ENCODE measurements at regions not wholly inside any gene's neighbourhood (a gene's known extent, or its start where the extent isn't known, plus 50 kb on each side); places are given as distances from the start of the nearest gene placed in this dataset.
"Not testable (repeated sequence)": the region's sequence is repeated elsewhere in the genome, so short reads cannot be mapped to it uniquely, and the experiment has no call there.

GRCh38 chr6:14569394-14569793 is 451.8 kb downstream of the CD83 start:
- Histone ChIP-seq H3K27me3 (ENCODE audit: insufficient read depth, poor library complexity, severe bottlenecking) (no peaks in the 10 kb centered on the region), H3K27ac (replicated peaks) (no peak overlapping the region), H3K4me3 (replicated peaks; ENCODE audit: insufficient read depth, low read length) (no peak overlapping the region)
- DNase-seq (ENCODE audit: low read depth in 1 of 2, low spot score in 1 of 2) = peak in 1 of 2 experiments; percentile 14
- TF ChIP-seq CTCF (IDR thresholded peaks at IDR 0.05; ENCODE audit: insufficient read depth, low read length) (no peak), GABPA (IDR thresholded peaks at IDR 0.05; ENCODE audit: low read depth) (no peak), SPI1 (IDR thresholded peaks at IDR 0.05; ENCODE audit: borderline replicate concordance, low read depth) (peak; percentile 48; the same call in 1 of the 2 replicates), REST (IDR thresholded peaks at IDR 0.05; ENCODE audit: insufficient replicate concordance, low read depth) (no peak)

- H3K27ac ChIP-seq (replicated peaks); DNase-seq (ENCODE audit: low read depth in 1 of 2, low spot score in 1 of 2); H3K4me3 ChIP-seq (replicated peaks; ENCODE audit: insufficient read depth, low read length); H3K27me3 ChIP-seq (ENCODE audit: insufficient read depth, poor library complexity, severe bottlenecking): not testable (repeated sequence)
Observed at GRCh38 chr6:14569874-14570273, 452.3 kb downstream of the CD83 start.

GRCh38 chr6:14571001-14571400 is 453.4 kb downstream of the CD83 start:
- DNase-seq (ENCODE audit: low read depth in 1 of 2, low spot score in 1 of 2) = no peak
- Histone ChIP-seq H3K4me3 (replicated peaks; ENCODE audit: insufficient read depth, low read length) (no peak overlapping the region), H3K27me3 (ENCODE audit: insufficient read depth, poor library complexity, severe bottlenecking) (no peaks in the 10 kb centered on the region), H3K27ac (replicated peaks) (no peak overlapping the region)
- TF ChIP-seq GABPA (IDR thresholded peaks at IDR 0.05; ENCODE audit: low read depth) (no peak), CTCF (IDR thresholded peaks at IDR 0.05; ENCODE audit: insufficient read depth, low read length) (no peak), REST (IDR thresholded peaks at IDR 0.05; ENCODE audit: insufficient replicate concordance, low read depth) (no peak), POLR2AphosphoS5 (IDR thresholded peaks at IDR 0.05; ENCODE audit: low read depth) (no peak), SPI1 (IDR thresholded peaks at IDR 0.05; ENCODE audit: borderline replicate concordance, low read depth) (no peak)

GRCh38 chr6:14571746-14572145 is 454.2 kb downstream of the CD83 start:
- TF ChIP-seq CTCF (IDR thresholded peaks at IDR 0.05; ENCODE audit: insufficient read depth, low read length) (no peak), GABPA (IDR thresholded peaks at IDR 0.05; ENCODE audit: low read depth) (no peak), SPI1 (IDR thresholded peaks at IDR 0.05; ENCODE audit: borderline replicate concordance, low read depth) (no peak), REST (IDR thresholded peaks at IDR 0.05; ENCODE audit: insufficient replicate concordance, low read depth) (no peak), POLR2AphosphoS5 (IDR thresholded peaks at IDR 0.05; ENCODE audit: low read depth) (no peak)
- DNase-seq (ENCODE audit: low read depth in 1 of 2, low spot score in 1 of 2) = no peak
- Histone ChIP-seq H3K27ac (replicated peaks) (no peak overlapping the region), H3K27me3 (ENCODE audit: insufficient read depth, poor library complexity, severe bottlenecking) (no peaks in the 10 kb centered on the region), H3K4me3 (replicated peaks; ENCODE audit: insufficient read depth, low read length) (no peak overlapping the region)

Data from HL-60 (cell line).